CD14-positive monocyte (primary cell): ENCODE measurements at regions not wholly inside any gene's neighbourhood (a gene's known extent, or its start where the extent isn't known, plus 50 kb on each side); places are given as distances from the start of the nearest gene placed in this dataset.
A peak's percentile ranks its signal among the peaks of the same experiment; 100 is the strongest.
"Not testable (repeated sequence)": the region's sequence is repeated elsewhere in the genome, so short reads cannot be mapped to it uniquely, and the experiment has no call there.

Source experiments
- DNase-seq, 3 donors: peaks; one replicate each; pipeline ENCODE4 v3.0.0-alpha.2; 2011 to 2022
- H2AFZ ChIP-seq: 2 replicates; pipeline ENCODE4 v1.6.0; 2012; ENCODE audit warnings: mild to moderate bottlenecking, low read depth, low read length, inconsistent platforms; ENCODE audit not compliant: insufficient read depth, poor library complexity, severe bottlenecking
- H3K27ac ChIP-seq, 2 donors: 1 replicate in 1 of 2; 2 replicates in 1 of 2; pipeline ENCODE4 v1.5.1; 2012 to 2013; ENCODE audit warnings: low read length in 2 of 2, control low read depth in 1 of 2, inconsistent platforms in 1 of 2, low read depth in 1 of 2, mild to moderate bottlenecking in 1 of 2
- H3K27me3 ChIP-seq, 2 donors: one replicate each; pipeline versions ENCODE4 v1.6.0 to v1.6.1; 2011 to 2013; ENCODE audit warnings: low read length in 2 of 2; ENCODE audit not compliant: control insufficient read depth in 2 of 2, insufficient read depth in 2 of 2
- H3K36me3 ChIP-seq, 2 donors: replicated peaks in 1 of 2; 1 replicate in 1 of 2; 2 replicates in 1 of 2; pipeline versions ENCODE4 v1.5.1 to v1.6.1; 2012 to 2013; ENCODE audit warnings: low read length in 2 of 2, control low read depth in 1 of 2, inconsistent platforms in 1 of 2, mild to moderate bottlenecking in 1 of 2; ENCODE audit not compliant: insufficient read depth in 2 of 2, control insufficient read depth in 1 of 2
- H3K4me1 ChIP-seq, 2 donors: 1 replicate in 1 of 2; 2 replicates in 1 of 2; pipeline versions ENCODE4 v1.5.1 to v1.6.1; 2012 to 2013; ENCODE audit warnings: low read length in 2 of 2, control low read depth in 1 of 2, inconsistent platforms in 1 of 2, mild to moderate bottlenecking in 1 of 2, moderate library complexity in 1 of 2; ENCODE audit not compliant: insufficient read depth in 2 of 2, control insufficient read depth in 1 of 2
- H3K4me2 ChIP-seq: replicated peaks from 2 replicates; pipeline ENCODE3; 2012; ENCODE audit warnings: low read length, moderate library complexity, mild to moderate bottlenecking; ENCODE audit not compliant: poor library complexity, severe bottlenecking; ENCODE audit errors: extremely low read depth
- H3K4me3 ChIP-seq, 3 experiments: fragments of 200-600 bp in 1 of 3; sonication (generic) in 1 of 3; replicated peaks in 1 of 3; 1 replicate in 2 of 3; 2 replicates in 1 of 3; pipeline ENCODE4 v1.5.1; 2011 to 2013; ENCODE audit warnings: low read length in 3 of 3, mild to moderate bottlenecking in 3 of 3, control low read depth in 2 of 3, low read depth in 2 of 3, inconsistent platforms in 1 of 3, moderate library complexity in 1 of 3
- H3K79me2 ChIP-seq: 2 replicates; pipeline ENCODE4 v1.6.0; 2012; ENCODE audit warnings: mild to moderate bottlenecking, control low read depth, inconsistent platforms, low read length, moderate library complexity; ENCODE audit not compliant: insufficient read depth
- H3K9ac ChIP-seq: 2 replicates; pipeline ENCODE4 v1.6.0; 2017; ENCODE audit warnings: low read length, mild to moderate bottlenecking; ENCODE audit not compliant: insufficient read depth, poor library complexity, severe bottlenecking
- H3K9me3 ChIP-seq, 2 donors: replicated peaks in 1 of 2; 1 replicate in 1 of 2; 2 replicates in 1 of 2; pipeline versions ENCODE4 v1.5.1 to v1.6.1; 2012 to 2013; ENCODE audit warnings: low read length in 2 of 2, control low read depth in 1 of 2; ENCODE audit not compliant: control insufficient read depth in 1 of 2, insufficient read depth in 1 of 2
- H4K20me1 ChIP-seq: 2 replicates; pipeline ENCODE4 v1.6.0; 2012; ENCODE audit warnings: mild to moderate bottlenecking, low read length, control low read depth, moderate library complexity; ENCODE audit not compliant: insufficient read depth
- H3K27ac Mint-ChIP-seq, 7 donors: one replicate each; pipeline ENCODE4 v1.8.0; 2020; ENCODE audit warnings: mild to moderate bottlenecking in 7 of 7, mixed read lengths in 7 of 7, moderate library complexity in 6 of 7, inconsistent platforms in 2 of 7
- H3K27me3 Mint-ChIP-seq, 3 donors: one replicate each; pipeline ENCODE4 v1.8.0; 2021 to 2022; ENCODE audit warnings: low read depth in 3 of 3, mild to moderate bottlenecking in 3 of 3, mixed read lengths in 3 of 3, moderate library complexity in 3 of 3, inconsistent platforms in 1 of 3
- H3K36me3 Mint-ChIP-seq, 2 donors: one replicate each; pipeline ENCODE4 v1.8.0; 2020; ENCODE audit warnings: mixed read lengths in 2 of 2, inconsistent platforms in 1 of 2, mild to moderate bottlenecking in 1 of 2
- H3K4me1 Mint-ChIP-seq: one replicate; pipeline ENCODE4 v1.8.0; 2020; ENCODE audit warnings: mild to moderate bottlenecking, mixed read lengths
- H3K4me3 Mint-ChIP-seq, 2 donors: one replicate each; pipeline ENCODE4 v1.8.0; 2020; ENCODE audit warnings: mild to moderate bottlenecking in 2 of 2, mixed read lengths in 2 of 2, moderate library complexity in 1 of 2
- H3K9me3 Mint-ChIP-seq, 7 donors: one replicate each; pipeline ENCODE4 v1.8.0; 2020 to 2022; ENCODE audit warnings: mixed read lengths in 7 of 7, mild to moderate bottlenecking in 6 of 7, moderate library complexity in 6 of 7, inconsistent platforms in 2 of 7
- WGBS: methylation state at CpG from one replicate; pipeline ENCODE4 v1.1.5; 2013; ENCODE audit warnings: missing lambda C conversion rate; ENCODE audit not compliant: insufficient coverage; 5-methylcytosine and 5-hydroxymethylcytosine counted together
- intact Hi-C, 2 donors: fragments of 100-400 bp; cut with micrococcal nuclease; formaldehyde crosslinking; loops; one replicate each; pipeline versions ENCODE4 v1.15.0 to v1.15.1; 2023
- TF ChIP-seq, protein P1 (sequence below): fragments of 200-600 bp; IDR thresholded peaks from one replicate; pipeline ENCODE4 v1.8.0; 2022; ENCODE audit warnings: antibody characterized with exemption, mild to moderate bottlenecking

DNA sequence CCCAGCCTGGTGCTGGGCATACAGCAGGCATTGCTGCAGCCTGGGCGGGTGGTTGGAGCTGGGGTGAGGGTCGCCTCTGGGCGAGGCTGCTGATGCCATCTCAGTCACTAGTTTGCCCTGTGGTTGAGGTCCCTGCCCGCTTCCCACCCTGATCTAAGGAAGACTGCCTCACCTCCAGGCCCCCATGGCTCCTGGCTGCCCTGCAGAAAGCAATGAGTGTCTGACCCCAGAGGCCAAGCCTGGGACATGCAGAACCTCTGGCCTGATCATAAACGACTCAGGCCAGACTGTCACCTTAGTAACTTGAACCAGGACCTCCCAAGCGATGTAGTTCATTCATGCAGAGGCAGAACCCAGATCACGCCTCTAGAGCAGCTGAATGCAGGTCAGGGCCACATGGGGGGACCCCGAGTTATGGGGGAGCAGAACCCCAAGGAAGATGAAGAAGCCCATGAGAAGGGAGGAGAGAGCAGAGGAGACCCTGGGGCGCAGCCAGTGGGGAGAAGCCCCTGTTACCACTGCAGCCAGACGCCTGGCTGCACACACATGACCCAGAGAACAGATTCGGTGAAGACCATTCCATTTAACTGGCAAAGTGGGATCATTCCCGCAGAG, 213.9 kb downstream of the TBC1D2B start:
- H3K27me3 ChIP-seq: no peaks in the 10 kb centered on the region
- Mint-ChIP-seq H3K27ac (peak overlapping the region in 1 of 7 donors; percentile 3), H3K36me3 (no peaks in the 10 kb centered on the region), H3K4me1 (peaks cover 5% of the 10 kb centered on the region), H3K9me3 (peaks cover 0 to 2% (median 0%) of the 10 kb centered on the region in 7 donors), H3K4me3 (no peak overlapping the region), H3K27me3 (peaks cover 2 to 4% (median 2%) of the 10 kb centered on the region in 3 donors)
- H3K9ac ChIP-seq: no peak overlapping the region
- no peak overlapping the region for H3K4me2 ChIP-seq
- no peak for DNase-seq
- intact Hi-C loops: no loop called here
- 87% methylated on average over 8 of the region's 12 CpGs for WGBS
- H4K20me1 ChIP-seq: no peaks in the 10 kb centered on the region
- H3K36me3 ChIP-seq: no peaks in the 10 kb centered on the region
- H3K4me3 ChIP-seq: no peak overlapping the region
- TF ChIP-seq, protein P1, sequence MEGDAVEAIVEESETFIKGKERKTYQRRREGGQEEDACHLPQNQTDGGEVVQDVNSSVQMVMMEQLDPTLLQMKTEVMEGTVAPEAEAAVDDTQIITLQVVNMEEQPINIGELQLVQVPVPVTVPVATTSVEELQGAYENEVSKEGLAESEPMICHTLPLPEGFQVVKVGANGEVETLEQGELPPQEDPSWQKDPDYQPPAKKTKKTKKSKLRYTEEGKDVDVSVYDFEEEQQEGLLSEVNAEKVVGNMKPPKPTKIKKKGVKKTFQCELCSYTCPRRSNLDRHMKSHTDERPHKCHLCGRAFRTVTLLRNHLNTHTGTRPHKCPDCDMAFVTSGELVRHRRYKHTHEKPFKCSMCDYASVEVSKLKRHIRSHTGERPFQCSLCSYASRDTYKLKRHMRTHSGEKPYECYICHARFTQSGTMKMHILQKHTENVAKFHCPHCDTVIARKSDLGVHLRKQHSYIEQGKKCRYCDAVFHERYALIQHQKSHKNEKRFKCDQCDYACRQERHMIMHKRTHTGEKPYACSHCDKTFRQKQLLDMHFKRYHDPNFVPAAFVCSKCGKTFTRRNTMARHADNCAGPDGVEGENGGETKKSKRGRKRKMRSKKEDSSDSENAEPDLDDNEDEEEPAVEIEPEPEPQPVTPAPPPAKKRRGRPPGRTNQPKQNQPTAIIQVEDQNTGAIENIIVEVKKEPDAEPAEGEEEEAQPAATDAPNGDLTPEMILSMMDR: no peak
- H3K79me2 ChIP-seq: no peaks in the 10 kb centered on the region
- H3K4me1 ChIP-seq: peaks cover 0 to 6% of the 10 kb centered on the region in 2 donors
- no peak overlapping the region for H3K27ac ChIP-seq
- no peak overlapping the region for H2AFZ ChIP-seq
- no peaks in the 10 kb centered on the region for H3K9me3 ChIP-seq

DNA sequence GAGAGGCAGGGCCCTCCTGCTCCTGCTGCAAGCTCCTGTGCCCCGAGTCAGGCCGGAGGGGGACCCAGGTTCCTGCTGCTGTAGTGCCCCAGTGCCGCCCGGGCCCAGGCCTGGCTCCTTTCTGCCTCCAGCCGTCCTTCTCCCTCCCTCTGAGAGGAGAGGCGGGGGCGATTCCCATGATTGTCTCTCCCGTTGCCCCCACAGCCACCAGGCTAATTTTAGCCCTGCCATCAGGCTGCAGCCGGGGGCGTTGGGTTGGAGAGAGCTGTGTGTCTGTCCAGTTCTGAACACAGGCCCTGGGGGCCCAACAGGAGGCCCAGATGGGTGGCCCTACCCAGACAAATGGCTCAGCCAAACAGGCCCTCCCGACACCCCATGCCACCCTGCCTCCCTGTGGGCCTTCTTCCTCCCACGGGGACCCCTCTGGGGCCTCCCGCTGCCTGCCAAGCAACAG, 214.8 kb downstream of the TBC1D2B start:
- intact Hi-C loops: no loop called here
- Histone ChIP-seq H3K79me2 (no peaks in the 10 kb centered on the region), H3K9me3 (no peaks in the 10 kb centered on the region), H3K27ac (no peak overlapping the region), H3K27me3 (no peaks in the 10 kb centered on the region), H3K36me3 (no peaks in the 10 kb centered on the region), H3K4me3 (no peak overlapping the region), H3K4me2 (no peak overlapping the region), H2AFZ (no peak overlapping the region), H3K4me1 (peaks cover 0 to 6% of the 10 kb centered on the region in 2 donors), H3K9ac (no peak overlapping the region), H4K20me1 (no peaks in the 10 kb centered on the region)
- peaks cover 2 to 4% (median 2%) of the 10 kb centered on the region in 3 donors for H3K27me3 Mint-ChIP-seq
- H3K9me3 Mint-ChIP-seq: peaks cover 0 to 2% (median 0%) of the 10 kb centered on the region in 7 donors
- H3K36me3 Mint-ChIP-seq: no peaks in the 10 kb centered on the region
- WGBS: 83% methylated on average over 8 of the region's 13 CpGs
- peaks cover 7% of the 10 kb centered on the region for H3K4me1 Mint-ChIP-seq
- no peak for DNase-seq
- TF ChIP-seq, protein P1: no peak
- no peak overlapping the region for H3K27ac Mint-ChIP-seq
- H3K4me3 Mint-ChIP-seq: no peak overlapping the region

DNA sequence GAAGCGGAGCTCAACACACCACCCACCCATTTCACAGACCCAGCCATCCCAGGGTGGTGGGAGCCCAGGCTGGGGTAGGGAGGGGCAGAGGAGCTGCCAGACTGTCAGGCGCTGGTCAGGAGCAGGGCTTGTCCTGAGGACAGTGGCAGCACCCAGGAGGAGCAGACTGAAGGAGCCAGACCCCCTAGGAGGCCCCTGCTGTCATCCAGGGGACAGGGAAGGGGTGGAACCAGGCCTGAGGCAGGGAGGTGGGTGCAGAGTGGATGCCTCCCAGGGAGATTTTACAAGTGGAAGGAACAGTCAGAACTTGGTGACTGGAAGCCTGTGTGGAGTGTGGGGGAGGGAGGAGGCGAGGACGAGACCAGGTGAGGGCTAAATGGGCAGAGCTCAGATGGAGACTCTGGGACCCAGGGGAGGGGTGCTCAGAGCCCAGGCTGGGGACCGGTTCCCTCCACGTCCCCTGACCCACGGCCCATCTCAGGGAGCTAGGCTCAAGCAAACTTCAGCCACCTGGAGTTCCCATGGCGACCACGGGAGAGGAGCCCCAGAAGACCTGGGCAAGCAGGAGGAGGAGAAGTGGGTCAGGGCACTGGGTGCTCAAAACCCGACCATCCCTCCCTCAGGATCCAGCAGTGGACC, 215.4 kb downstream of the TBC1D2B start:
- H3K9me3 ChIP-seq, H3K9ac ChIP-seq, H3K4me2 ChIP-seq, H3K4me3 Mint-ChIP-seq, H3K4me3 ChIP-seq, H4K20me1 ChIP-seq, H3K9me3 Mint-ChIP-seq, H3K27me3 ChIP-seq, H3K79me2 ChIP-seq, intact Hi-C loops, H3K4me1 Mint-ChIP-seq, H3K36me3 Mint-ChIP-seq, H2AFZ ChIP-seq, DNase-seq, H3K27ac ChIP-seq, H3K4me1 ChIP-seq, H3K36me3 ChIP-seq, H3K27ac Mint-ChIP-seq, H3K27me3 Mint-ChIP-seq: not testable (repeated sequence)
- WGBS: 92% methylated on average over 9 of the region's 10 CpGs
